Panc1 (cell line): ENCODE measurements at regions not wholly inside any gene's neighbourhood (a gene's known extent, or its start where the extent isn't known, plus 50 kb on each side); places are given as distances from the start of the nearest gene placed in this dataset.
A peak's percentile ranks its signal among the peaks of the same experiment; 100 is the strongest.

ENCODE experiments used
- ATAC-seq: fragments of 200-7000 bp; cut with Tn5 transposase; 2 replicates; pipeline ENCODE4 v1.9.1; 2020; ENCODE audit warnings: mild to moderate bottlenecking, moderate library complexity
- BruUV-seq: library from RNA; stranded (reverse); fragments of 400-500 nt; replicated peaks from 2 replicates; lab custom pipeline; 2021; lab: Mats Ljungman, UMichigan
- CTCF ChIA-PET: fragments of 300-600 bp; sonication (Branson Sonifier 250); formaldehyde crosslinking; loops from one replicate; lab custom pipeline; 2022; ENCODE audit warnings: antibody characterized with exemption; lab: Charles Lee
- POLR2A ChIA-PET: fragments of 300-600 bp; sonication (Branson Sonifier 250); formaldehyde crosslinking; loops from one replicate; lab custom pipeline; 2022; ENCODE audit warnings: antibody characterized with exemption; lab: Charles Lee
- DNase-seq: peaks from one replicate; pipeline ENCODE4 v3.0.0-alpha.2; 2010; ENCODE audit warnings: low read depth, low spot score
- H3K27ac ChIP-seq: 2 replicates; pipeline ENCODE4 v1.5.1; 2011; ENCODE audit warnings: mild to moderate bottlenecking, low read length, inconsistent platforms
- H3K27me3 ChIP-seq: fragments of 200-500 bp; sonication (Bioruptor generic); 2 replicates; pipeline ENCODE4 v1.6.0; 2014; ENCODE audit warnings: low read length, inconsistent platforms; ENCODE audit not compliant: control insufficient read depth, insufficient read depth
- H3K36me3 ChIP-seq: fragments of 200-500 bp; sonication (Bioruptor generic); 2 replicates; pipeline ENCODE4 v1.5.1; 2014; ENCODE audit warnings: inconsistent platforms, mild to moderate bottlenecking, low read length, moderate library complexity; ENCODE audit not compliant: control insufficient read depth, insufficient read depth
- H3K4me1 ChIP-seq: 2 replicates; pipeline ENCODE4 v1.5.1; 2011; ENCODE audit warnings: inconsistent platforms, mild to moderate bottlenecking, low read length, moderate library complexity; ENCODE audit not compliant: control insufficient read depth, insufficient read depth
- H3K4me3 ChIP-seq, 2 experiments: 2 replicates each; pipeline ENCODE4 v1.5.1; 2011 to 2012; ENCODE audit warnings: low read depth in 2 of 2, low read length in 2 of 2, mild to moderate bottlenecking in 2 of 2, inconsistent platforms in 1 of 2, moderate library complexity in 1 of 2
- H3K9me3 ChIP-seq: fragments of 200-500 bp; sonication (Bioruptor generic); 2 replicates; pipeline ENCODE4 v1.5.1; 2014; ENCODE audit warnings: low read depth, mild to moderate bottlenecking, inconsistent platforms, low read length, moderate library complexity; ENCODE audit not compliant: control insufficient read depth, insufficient read depth
- POLR2AphosphoS5 ChIP-seq: IDR thresholded peaks from 2 replicates; pipeline ENCODE4 v1.6.1; 2012; ENCODE audit warnings: mild to moderate bottlenecking, low read depth, low read length, moderate library complexity
- SIN3A ChIP-seq: IDR thresholded peaks from 2 replicates; pipeline ENCODE4 v1.6.1; 2012; ENCODE audit warnings: low read depth, mild to moderate bottlenecking, low read length, moderate library complexity, borderline replicate concordance; ENCODE audit not compliant: insufficient read depth
- TCF7L2 ChIP-seq: IDR thresholded peaks from 2 replicates; pipeline ENCODE4 v1.6.1; 2011; ENCODE audit warnings: mild to moderate bottlenecking, low read depth, low read length, inconsistent platforms
- in situ Hi-C: cut with HindIII; loops from 2 replicates; pipeline ENCODE4 v1.10.0; 2016; ENCODE audit warnings: low sequenced_read_pairs, low pct_unique_long_range_greater_than_20kb
- intact Hi-C: fragments of 100-400 bp; cut with micrococcal nuclease; formaldehyde crosslinking; loops from one replicate; pipeline ENCODE4 v1.10.0; 2022; ENCODE audit not compliant: unreplicated experiment
- TF ChIP-seq, protein P1 (sequence below): fragments of 450-650 bp; IDR thresholded peaks from 2 replicates; pipeline ENCODE4 v1.5.1; 2017; ENCODE audit warnings: mild to moderate bottlenecking
- TF ChIP-seq, protein P2 (sequence below), 2 experiments: IDR thresholded peaks; 2 replicates each; pipeline ENCODE4 v1.6.1; 2011 to 2012; ENCODE audit warnings: low read depth in 2 of 2, control low read depth in 1 of 2, low read length in 1 of 2, mild to moderate bottlenecking in 1 of 2, moderate library complexity in 1 of 2; ENCODE audit not compliant: insufficient read depth in 1 of 2

- POLR2A ChIA-PET, result interaction anchor here (0.6 kb wide), 1 partner anchor 1554 kb away, joined by 4 read pairs; no protein-coding TSS in a partner anchor
- no TSS peak for BruUV-seq
Observed at GRCh38 chr16:26950636-26951035, 116.1 kb upstream of the C16orf82 start.

DNA sequence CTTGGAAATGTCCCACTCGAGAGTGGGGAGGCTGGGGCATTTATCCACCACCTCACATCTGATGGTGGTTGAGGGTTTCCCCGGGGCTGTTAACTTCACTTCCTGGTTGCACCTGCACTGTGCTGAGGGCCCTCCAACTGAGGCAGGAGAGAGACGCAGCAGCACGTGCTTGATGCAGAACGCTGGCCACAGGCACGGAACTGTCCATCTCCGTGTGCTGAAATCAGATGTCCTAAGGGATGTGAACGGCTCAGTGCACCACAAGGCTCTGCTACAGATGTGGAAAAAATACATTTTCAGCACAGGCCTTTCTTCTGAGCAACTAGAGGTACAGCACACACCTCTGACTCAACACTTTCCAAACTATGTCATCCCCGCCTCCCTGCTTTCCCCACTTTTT lies 114.8 kb upstream of the C16orf82 start:
- no peaks in the 10 kb centered on the region; the same call in 1 of the 2 replicates for H3K27me3 ChIP-seq
- H3K36me3 ChIP-seq, result no peaks in the 10 kb centered on the region
- ChIA-PET POLR2A (no interaction called here), CTCF (no interaction called here)
- H3K4me1 ChIP-seq, result no peaks in the 10 kb centered on the region
- H3K9me3 ChIP-seq, result no peaks in the 10 kb centered on the region
- H3K4me3 ChIP-seq, result no peak overlapping the region
- in situ Hi-C loops (no loop called here), intact Hi-C loops (no loop called here)
- no TSS peak for BruUV-seq
- no peak overlapping the region for H3K27ac ChIP-seq
- TF ChIP-seq, protein P1, sequence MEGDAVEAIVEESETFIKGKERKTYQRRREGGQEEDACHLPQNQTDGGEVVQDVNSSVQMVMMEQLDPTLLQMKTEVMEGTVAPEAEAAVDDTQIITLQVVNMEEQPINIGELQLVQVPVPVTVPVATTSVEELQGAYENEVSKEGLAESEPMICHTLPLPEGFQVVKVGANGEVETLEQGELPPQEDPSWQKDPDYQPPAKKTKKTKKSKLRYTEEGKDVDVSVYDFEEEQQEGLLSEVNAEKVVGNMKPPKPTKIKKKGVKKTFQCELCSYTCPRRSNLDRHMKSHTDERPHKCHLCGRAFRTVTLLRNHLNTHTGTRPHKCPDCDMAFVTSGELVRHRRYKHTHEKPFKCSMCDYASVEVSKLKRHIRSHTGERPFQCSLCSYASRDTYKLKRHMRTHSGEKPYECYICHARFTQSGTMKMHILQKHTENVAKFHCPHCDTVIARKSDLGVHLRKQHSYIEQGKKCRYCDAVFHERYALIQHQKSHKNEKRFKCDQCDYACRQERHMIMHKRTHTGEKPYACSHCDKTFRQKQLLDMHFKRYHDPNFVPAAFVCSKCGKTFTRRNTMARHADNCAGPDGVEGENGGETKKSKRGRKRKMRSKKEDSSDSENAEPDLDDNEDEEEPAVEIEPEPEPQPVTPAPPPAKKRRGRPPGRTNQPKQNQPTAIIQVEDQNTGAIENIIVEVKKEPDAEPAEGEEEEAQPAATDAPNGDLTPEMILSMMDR, result no peak
- TF ChIP-seq, protein P2, sequence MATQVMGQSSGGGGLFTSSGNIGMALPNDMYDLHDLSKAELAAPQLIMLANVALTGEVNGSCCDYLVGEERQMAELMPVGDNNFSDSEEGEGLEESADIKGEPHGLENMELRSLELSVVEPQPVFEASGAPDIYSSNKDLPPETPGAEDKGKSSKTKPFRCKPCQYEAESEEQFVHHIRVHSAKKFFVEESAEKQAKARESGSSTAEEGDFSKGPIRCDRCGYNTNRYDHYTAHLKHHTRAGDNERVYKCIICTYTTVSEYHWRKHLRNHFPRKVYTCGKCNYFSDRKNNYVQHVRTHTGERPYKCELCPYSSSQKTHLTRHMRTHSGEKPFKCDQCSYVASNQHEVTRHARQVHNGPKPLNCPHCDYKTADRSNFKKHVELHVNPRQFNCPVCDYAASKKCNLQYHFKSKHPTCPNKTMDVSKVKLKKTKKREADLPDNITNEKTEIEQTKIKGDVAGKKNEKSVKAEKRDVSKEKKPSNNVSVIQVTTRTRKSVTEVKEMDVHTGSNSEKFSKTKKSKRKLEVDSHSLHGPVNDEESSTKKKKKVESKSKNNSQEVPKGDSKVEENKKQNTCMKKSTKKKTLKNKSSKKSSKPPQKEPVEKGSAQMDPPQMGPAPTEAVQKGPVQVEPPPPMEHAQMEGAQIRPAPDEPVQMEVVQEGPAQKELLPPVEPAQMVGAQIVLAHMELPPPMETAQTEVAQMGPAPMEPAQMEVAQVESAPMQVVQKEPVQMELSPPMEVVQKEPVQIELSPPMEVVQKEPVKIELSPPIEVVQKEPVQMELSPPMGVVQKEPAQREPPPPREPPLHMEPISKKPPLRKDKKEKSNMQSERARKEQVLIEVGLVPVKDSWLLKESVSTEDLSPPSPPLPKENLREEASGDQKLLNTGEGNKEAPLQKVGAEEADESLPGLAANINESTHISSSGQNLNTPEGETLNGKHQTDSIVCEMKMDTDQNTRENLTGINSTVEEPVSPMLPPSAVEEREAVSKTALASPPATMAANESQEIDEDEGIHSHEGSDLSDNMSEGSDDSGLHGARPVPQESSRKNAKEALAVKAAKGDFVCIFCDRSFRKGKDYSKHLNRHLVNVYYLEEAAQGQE (IDR thresholded peaks at IDR 0.05; ENCODE audit: insufficient read depth in 1 of 2, low read depth in 2 of 2, low read length in 1 of 2), result peak; percentile 57 to 77
- DNase-seq (no peak), ATAC-seq (no peak)

More at GRCh38 chr16:26950636-26951035, 116.1 kb upstream of the C16orf82 start:
- intact Hi-C loops, result no loop called here
- Histone ChIP-seq H3K27ac (no peak overlapping the region), H3K9me3 (no peaks in the 10 kb centered on the region), H3K36me3 (no peaks in the 10 kb centered on the region), H3K4me1 (no peaks in the 10 kb centered on the region), H3K4me3 (no peak overlapping the region), H3K27me3 (no peaks in the 10 kb centered on the region; the same call in 1 of the 2 replicates)
- no peak for ATAC-seq
- CTCF ChIA-PET, result no interaction called here
- TF ChIP-seq, protein P2 (IDR thresholded peaks at IDR 0.05; ENCODE audit: insufficient read depth in 1 of 2, low read depth in 2 of 2, low read length in 1 of 2), result no peak
- no peak for TF ChIP-seq TCF7L2
- no peak for TF ChIP-seq SIN3A
- TF ChIP-seq, protein P1, result no peak
- no peak for TF ChIP-seq POLR2AphosphoS5
- in situ Hi-C loops, result no loop called here
- no peak for DNase-seq
